Tongue (tissue), 2 donors: ENCODE measurements at regions not wholly inside any gene's neighbourhood (a gene's known extent, or its start where the extent isn't known, plus 50 kb on each side); places are given as distances from the start of the nearest gene placed in this dataset. TPM values are rescaled to one million over a fixed set of nuclear protein-coding genes. Genes with fewer than 3 reads are reported as not detected.
A peak's percentile ranks its signal among the peaks of the same experiment; 100 is the strongest.

Source experiments
- DNase-seq: peaks from one replicate; pipeline ENCODE4 v3.0.0-alpha.2; 2015
- small RNA-seq: library from RNA; depleted of rRNA; stranded (forward); fragments of <200 nt; gene quantifications from one replicate; pipeline ENCODE3, GENCODE V24; 2014; ENCODE audit warnings: low replicate concordance

DNA sequence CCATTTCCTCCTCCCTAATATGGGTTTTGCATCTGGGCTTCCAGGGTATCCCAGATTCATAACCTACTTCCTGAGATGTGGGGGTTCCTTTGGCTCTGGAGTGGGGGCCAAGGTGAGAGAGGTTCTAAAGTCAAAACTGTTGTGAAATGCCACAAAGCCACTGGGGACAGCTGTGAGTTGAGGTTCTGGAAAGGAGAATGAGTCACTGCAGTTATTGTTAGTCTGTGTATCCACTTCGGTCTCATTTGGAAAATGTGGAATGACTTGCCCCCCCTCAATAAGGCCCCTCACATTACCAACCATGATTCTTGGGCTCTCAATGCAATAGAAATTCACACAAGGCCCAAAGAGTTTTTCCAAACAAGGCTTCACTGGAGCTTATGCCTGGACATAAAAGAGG, 51.1 kb upstream of the LGALSL start:
- no peak for DNase-seq

- DNase-seq, result no peak
Measured at GRCh38 chr2:64403426-64403825, 50.5 kb upstream of the LGALSL start.

- DNase-seq, result peak; percentile 95
Measured at GRCh38 chr2:64404002-64404731, 49.8 kb upstream of the LGALSL start.

Small RNA genes in the stretch of these regions (small RNA-seq; reads per million reads assigned to genes)
- not detected for gene AC012368.3
- not detected for gene MIR4433B
